Stimulated activated CD8-positive, alpha-beta memory T cell treated with anti-CD3 and anti-CD28 coated beads, Interleukin-12 subunit alpha, Interleukin-12 subunit beta, amount 100 ng/mL, for 1 hour (primary cell): ENCODE measurements at regions not wholly inside any gene's neighbourhood (a gene's known extent, or its start where the extent isn't known, plus 50 kb on each side); places are given as distances from the start of the nearest gene placed in this dataset.
"Not testable (repeated sequence)": the region's sequence is repeated elsewhere in the genome, so short reads cannot be mapped to it uniquely, and the experiment has no call there.

Experiments used
- DNase-seq: peaks from one replicate; pipeline ENCODE4 v3.0.0-alpha.2; 2020; ENCODE audit warnings: low read depth

GRCh38 chr2:237217995-237218616 lies 132.4 kb downstream of the COPS8 start:
- no peak for DNase-seq

GRCh38 chr2:237218756-237219155 lies 133.1 kb downstream of the COPS8 start:
- DNase-seq, result no peak

GRCh38 chr2:237219826-237220225 lies 134.1 kb downstream of the COPS8 start:
- DNase-seq, result no peak

- no peak for DNase-seq
Observed at GRCh38 chr2:237221443-237221842, 135.8 kb downstream of the COPS8 start.

- DNase-seq, result no peak
Observed at GRCh38 chr2:237222178-237222577, 136.5 kb downstream of the COPS8 start.

GRCh38 chr2:237222601-237223041 lies 136.9 kb downstream of the COPS8 start:
- DNase-seq, result no peak

- DNase-seq, result no peak
Observed at GRCh38 chr2:237223201-237223861, 137.6 kb downstream of the COPS8 start.

- DNase-seq, result no peak
Observed at GRCh38 chr2:237227190-237227589, 141.5 kb downstream of the COPS8 start.

GRCh38 chr2:237227592-237228280 lies 142.0 kb downstream of the COPS8 start:
- DNase-seq, result no peak

GRCh38 chr2:237228281-237228625 lies 142.6 kb downstream of the COPS8 start:
- no peak for DNase-seq

GRCh38 chr2:237229905-237230304 lies 144.2 kb downstream of the COPS8 start:
- no peak for DNase-seq

- no peak for DNase-seq
Observed at GRCh38 chr2:237230355-237230754, 144.7 kb downstream of the COPS8 start.

GRCh38 chr2:237231593-237231992 lies 145.9 kb downstream of the COPS8 start:
- DNase-seq, result no peak

- no peak for DNase-seq
Observed at GRCh38 chr2:237232166-237232565, 146.5 kb downstream of the COPS8 start.

- DNase-seq, result no peak
Observed at GRCh38 chr2:237234268-237234667, 148.6 kb downstream of the COPS8 start.

- no peak for DNase-seq
Observed at GRCh38 chr2:237235383-237236095, 149.8 kb downstream of the COPS8 start.

GRCh38 chr2:237236188-237236587 lies 150.5 kb downstream of the COPS8 start:
- no peak for DNase-seq

- no peak for DNase-seq
Observed at GRCh38 chr2:237238249-237238648, 152.6 kb downstream of the COPS8 start.

- no peak for DNase-seq
Observed at GRCh38 chr2:237240252-237240651, 154.6 kb downstream of the COPS8 start.

GRCh38 chr2:237240868-237241267 lies 155.2 kb downstream of the COPS8 start:
- DNase-seq, result not testable (repeated sequence)

- DNase-seq, result no peak
Observed at GRCh38 chr2:237242091-237242536, 156.4 kb downstream of the COPS8 start.

- no peak for DNase-seq
Observed at GRCh38 chr2:237243487-237243886, 157.8 kb downstream of the COPS8 start.

GRCh38 chr2:237244178-237244577 lies 158.5 kb downstream of the COPS8 start:
- DNase-seq, result no peak
